H9 (cell line): ENCODE measurements at regions not wholly inside any gene's neighbourhood (a gene's known extent, or its start where the extent isn't known, plus 50 kb on each side); places are given as distances from the start of the nearest gene placed in this dataset.

ENCODE experiments used
- DNase-seq: peaks from one replicate; pipeline ENCODE4 v3.0.0-alpha.2; 2017
- H2AFZ ChIP-seq: one replicate; pipeline ENCODE4 v1.6.1; 2013; ENCODE audit warnings: mild to moderate bottlenecking, low read length, control low read depth, moderate library complexity
- H2AK5ac ChIP-seq: 2 replicates; pipeline ENCODE4 v1.6.1; 2013; ENCODE audit warnings: low read length, control low read depth, mixed read lengths; ENCODE audit not compliant: insufficient read length
- H2BK120ac ChIP-seq: one replicate; pipeline ENCODE4 v1.6.1; 2013; ENCODE audit warnings: low read depth, mild to moderate bottlenecking, low read length, control low read depth, inconsistent platforms; ENCODE audit not compliant: poor library complexity, severe bottlenecking
- H2BK12ac ChIP-seq: 2 replicates; pipeline ENCODE4 v1.6.1; 2013; ENCODE audit warnings: low read length, control low read depth, mixed read lengths, low read depth; ENCODE audit not compliant: insufficient read length
- H2BK15ac ChIP-seq: 2 replicates; pipeline ENCODE4 v1.6.1; 2013; ENCODE audit warnings: low read depth, low read length, control low read depth
- H2BK20ac ChIP-seq: one replicate; pipeline ENCODE4 v1.6.1; 2013; ENCODE audit warnings: low read depth, mild to moderate bottlenecking, low read length, control low read depth, inconsistent platforms; ENCODE audit not compliant: poor library complexity, severe bottlenecking
- H2BK5ac ChIP-seq: 2 replicates; pipeline ENCODE4 v1.6.1; 2013; ENCODE audit warnings: low read length, control low read depth, mixed read lengths; ENCODE audit not compliant: insufficient read length
- H3K14ac ChIP-seq: 2 replicates; pipeline ENCODE4 v1.6.1; 2013; ENCODE audit warnings: low read length, control low read depth; ENCODE audit not compliant: insufficient read depth
- H3K18ac ChIP-seq: 2 replicates; pipeline ENCODE4 v1.6.1; 2013; ENCODE audit warnings: low read depth, mild to moderate bottlenecking, mixed read lengths, low read length, control low read depth; ENCODE audit not compliant: insufficient read length
- H3K23ac ChIP-seq: 2 replicates; pipeline ENCODE4 v1.6.1; 2013; ENCODE audit warnings: low read length, control low read depth, mixed read lengths, low read depth; ENCODE audit not compliant: insufficient read length
- H3K23me2 ChIP-seq: 2 replicates; pipeline ENCODE4 v1.6.1; 2013; ENCODE audit warnings: low read depth, mild to moderate bottlenecking, mixed read lengths, low read length, control low read depth; ENCODE audit not compliant: insufficient read length, poor library complexity, severe bottlenecking
- H3K27ac ChIP-seq: 2 replicates; pipeline ENCODE4 v1.5.1; 2013; ENCODE audit warnings: low read length, control low read depth, mixed read lengths, low read depth; ENCODE audit not compliant: insufficient read length
- H3K27me3 ChIP-seq: 2 replicates; pipeline ENCODE4 v1.6.1; 2013; ENCODE audit warnings: low read length, control low read depth, inconsistent platforms; ENCODE audit not compliant: insufficient read depth
- H3K4ac ChIP-seq: 2 replicates; pipeline ENCODE4 v1.6.1; 2013; ENCODE audit warnings: low read depth, mild to moderate bottlenecking, control low read depth, inconsistent platforms, low read length, moderate library complexity
- H3K4me1 ChIP-seq: 2 replicates; pipeline ENCODE4 v1.6.1; 2013; ENCODE audit warnings: low read length, control low read depth, inconsistent platforms; ENCODE audit not compliant: insufficient read depth
- H3K4me2 ChIP-seq: 2 replicates; pipeline ENCODE4 v1.6.1; 2013; ENCODE audit warnings: low read length, control low read depth, mixed read lengths; ENCODE audit not compliant: insufficient read length, insufficient read depth
- H3K56ac ChIP-seq: 2 replicates; pipeline ENCODE4 v1.6.1; 2013; ENCODE audit warnings: low read depth, mild to moderate bottlenecking, mixed read lengths, low read length, control low read depth; ENCODE audit not compliant: insufficient read length
- H3K79me1 ChIP-seq: 2 replicates; pipeline ENCODE4 v1.6.1; 2013; ENCODE audit warnings: low read depth, mild to moderate bottlenecking, moderate library complexity, low read length, control low read depth, inconsistent platforms; ENCODE audit not compliant: insufficient read depth, poor library complexity, severe bottlenecking
- H3K79me2 ChIP-seq: 2 replicates; pipeline ENCODE4 v1.6.1; 2013; ENCODE audit warnings: low read length, control low read depth, inconsistent platforms; ENCODE audit not compliant: insufficient read depth
- H3K9ac ChIP-seq: 2 replicates; pipeline ENCODE4 v1.6.1; 2013; ENCODE audit warnings: low read length, control low read depth, mixed read lengths; ENCODE audit not compliant: insufficient read length; ENCODE audit errors: extremely low read depth
- H3K9me3 ChIP-seq: one replicate; pipeline ENCODE4 v1.6.1; 2013; ENCODE audit warnings: low read depth, low read length, inconsistent platforms; ENCODE audit not compliant: control insufficient read depth
- H3T11ph ChIP-seq: one replicate; pipeline ENCODE4 v1.6.1; 2013; ENCODE audit warnings: mild to moderate bottlenecking, low read length, control low read depth, inconsistent platforms
- H4K20me1 ChIP-seq: one replicate; pipeline ENCODE4 v1.6.1; 2013; ENCODE audit not compliant: control insufficient read depth, insufficient read length, insufficient read depth
- H4K5ac ChIP-seq: 2 replicates; pipeline ENCODE4 v1.6.1; 2013; ENCODE audit warnings: low read depth, mild to moderate bottlenecking, mixed read lengths, low read length, control low read depth; ENCODE audit not compliant: insufficient read length
- H4K8ac ChIP-seq: replicated peaks from 2 replicates; pipeline ENCODE4 v1.6.1; 2013; ENCODE audit warnings: low read length, control low read depth, mixed read lengths, low read depth; ENCODE audit not compliant: insufficient read length
- H4K91ac ChIP-seq: 2 replicates; pipeline ENCODE4 v1.6.1; 2013; ENCODE audit warnings: low read depth, mild to moderate bottlenecking, moderate library complexity, mixed read lengths, low read length, control low read depth; ENCODE audit not compliant: insufficient read length
- H3K27ac Mint-ChIP-seq, 3 experiments: 2 replicates in 2 of 3; 3 replicates in 1 of 3; pipeline ENCODE4 v1.8.0; 2020 to 2021; ENCODE audit warnings: mixed read lengths in 3 of 3, mild to moderate bottlenecking in 1 of 3, moderate library complexity in 1 of 3
- H3K27me3 Mint-ChIP-seq: 2 replicates; pipeline ENCODE4 v1.8.0; 2021; ENCODE audit warnings: low read depth, mild to moderate bottlenecking, moderate library complexity, mixed read lengths
- H3K36me3 Mint-ChIP-seq, 3 experiments: 2 replicates in 2 of 3; 3 replicates in 1 of 3; pipeline ENCODE4 v1.8.0; 2020 to 2021; ENCODE audit warnings: low read depth in 3 of 3, mixed read lengths in 3 of 3; ENCODE audit not compliant: insufficient read depth in 1 of 3
- H3K4me1 Mint-ChIP-seq, 2 experiments: 2 replicates each; pipeline ENCODE4 v1.8.0; 2020; ENCODE audit warnings: mixed read lengths in 2 of 2
- H3K4me3 Mint-ChIP-seq, 2 experiments: 2 replicates in 1 of 2; 3 replicates in 1 of 2; pipeline ENCODE4 v1.8.0; 2020 to 2021; ENCODE audit warnings: mild to moderate bottlenecking in 2 of 2, mixed read lengths in 2 of 2, moderate library complexity in 1 of 2
- H3K9me3 Mint-ChIP-seq, 2 experiments: 2 replicates in 1 of 2; 3 replicates in 1 of 2; pipeline ENCODE4 v1.8.0; 2020; ENCODE audit warnings: mild to moderate bottlenecking in 2 of 2, mixed read lengths in 2 of 2, moderate library complexity in 1 of 2
- CTCF ChIP-seq: fragments of 200-600 bp; sonication (generic); conservative IDR thresholded peaks from 3 replicates; pipeline ENCODE4 v1.8.0; 2021; ENCODE audit warnings: antibody characterized with exemption, mild to moderate bottlenecking
- WGBS: extraction: QIAGEN DNeasy Blood & Tissue Kit; methylation state at CpG from one replicate; pipeline ENCODE4 v1.1.7; 2013; ENCODE audit warnings: missing lambda C conversion rate, low lambda C conversion rate, mixed read lengths; ENCODE audit not compliant: insufficient read length; ENCODE audit errors: extremely low coverage; 5-methylcytosine and 5-hydroxymethylcytosine counted together

DNA sequence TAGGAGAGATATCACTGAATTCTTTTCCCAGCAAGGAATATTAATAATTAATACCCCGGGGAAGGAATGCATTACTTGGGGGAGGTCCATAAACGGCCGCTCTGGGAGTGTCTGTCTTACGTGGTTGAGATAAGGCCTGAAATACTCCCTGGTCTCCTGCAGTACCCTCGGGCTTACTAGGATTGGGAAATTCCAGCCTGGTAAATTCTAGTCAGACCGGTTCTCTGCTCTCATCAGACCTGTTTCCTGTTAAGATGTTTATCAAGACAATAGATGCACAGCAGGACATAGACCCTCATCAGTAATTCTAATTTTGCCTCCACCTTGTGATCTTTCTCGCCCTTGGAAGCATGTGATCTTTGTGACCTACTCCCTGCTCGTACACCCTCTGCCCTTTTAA lies 162.8 kb upstream of the KCND2 start:
- Histone ChIP-seq H3K23ac (no peak overlapping the region), H4K91ac (no peak overlapping the region), H2BK20ac (no peak overlapping the region), H3K4me2 (no peak overlapping the region), H3K27ac (no peak overlapping the region), H2BK120ac (no peak overlapping the region), H2BK5ac (no peak overlapping the region), H3K9me3 (peaks cover 4% of the 10 kb centered on the region), H2BK15ac (no peak overlapping the region), H2AFZ (no peak overlapping the region), H2BK12ac (no peak overlapping the region), H3K79me2 (no peaks in the 10 kb centered on the region), H3K14ac (no peak overlapping the region), H4K20me1 (no peaks in the 10 kb centered on the region), H3K9ac (no peak overlapping the region), H4K5ac (no peak overlapping the region), H4K8ac (no peak overlapping the region), H3K4ac (no peak overlapping the region), H3K56ac (no peak overlapping the region), H3T11ph (no peak overlapping the region), H2AK5ac (no peak overlapping the region), H3K4me1 (no peaks in the 10 kb centered on the region), H3K27me3 (no peaks in the 10 kb centered on the region), H3K23me2 (no peaks in the 10 kb centered on the region), H3K79me1 (no peaks in the 10 kb centered on the region), H3K18ac (no peak overlapping the region)
- Mint-ChIP-seq H3K4me1 (no peaks in the 10 kb centered on the region), H3K36me3 (peaks cover 18 to 31% (median 24%) of the 10 kb centered on the region in 3 experiments), H3K27me3 (no peaks in the 10 kb centered on the region), H3K9me3 (peaks cover 28 to 31% of the 10 kb centered on the region in 2 experiments), H3K27ac (peak overlapping the region; percentile 52 to 86 (median 67); a peak in 3 of 7 replicates), H3K4me3 (no peak overlapping the region)
- TF ChIP-seq CTCF: no peak
- no CpG with 5 or more reads among the region's 8 CpGs for WGBS
- no peak for DNase-seq
